ENCODE measurements at regions not wholly inside any gene's neighbourhood (a gene's known extent, or its start where the extent isn't known, plus 50 kb on each side); places are given as distances from the start of the nearest gene placed in this dataset.
A peak's percentile ranks its signal among the peaks of the same experiment; 100 is the strongest.

DNA sequence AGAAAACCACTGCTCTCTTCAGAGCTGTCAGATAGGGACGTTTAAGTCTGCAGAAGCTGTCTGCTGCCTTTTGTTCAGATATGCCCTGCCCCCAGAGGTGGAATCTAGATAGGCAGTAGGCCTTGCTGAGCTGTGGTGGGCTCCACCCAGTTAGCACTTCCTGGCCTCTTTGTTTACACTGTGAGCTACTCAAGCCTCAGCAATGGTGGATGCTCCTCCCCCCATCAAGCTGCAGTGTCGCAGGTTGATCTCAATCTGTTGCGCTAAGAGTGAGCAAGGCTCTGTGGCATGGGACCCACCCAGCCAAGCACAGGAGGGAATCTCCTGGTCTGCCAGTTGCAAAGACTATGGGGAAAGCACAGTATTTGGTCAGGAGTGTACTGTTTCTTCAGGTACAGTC, 59.2 kb upstream of the ZNF641 start:
- DNase-seq (ENCODE audit: low read depth), result peak; percentile 2

DNA sequence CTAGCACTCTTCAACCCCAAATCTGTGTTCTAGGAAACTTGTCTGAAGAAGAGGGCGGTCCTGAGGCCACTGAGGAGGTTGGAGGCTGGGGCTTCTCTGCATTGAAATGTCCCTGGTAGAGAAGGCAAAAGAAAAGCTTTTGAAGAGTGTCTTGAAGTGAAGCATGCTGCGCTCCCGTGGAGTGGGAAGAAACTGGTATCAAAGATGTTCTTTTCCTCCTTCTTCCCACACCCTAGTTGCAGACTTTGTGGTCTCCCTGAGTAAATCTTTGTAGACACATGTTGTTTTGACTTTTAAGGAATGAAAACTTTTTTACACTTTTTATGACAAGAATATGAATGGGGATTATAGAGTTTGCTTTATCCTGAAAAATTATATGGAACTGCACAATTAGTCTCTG, 59.0 kb upstream of the ANP32D start:
- no peak for DNase-seq (ENCODE audit: low read depth)

DNA sequence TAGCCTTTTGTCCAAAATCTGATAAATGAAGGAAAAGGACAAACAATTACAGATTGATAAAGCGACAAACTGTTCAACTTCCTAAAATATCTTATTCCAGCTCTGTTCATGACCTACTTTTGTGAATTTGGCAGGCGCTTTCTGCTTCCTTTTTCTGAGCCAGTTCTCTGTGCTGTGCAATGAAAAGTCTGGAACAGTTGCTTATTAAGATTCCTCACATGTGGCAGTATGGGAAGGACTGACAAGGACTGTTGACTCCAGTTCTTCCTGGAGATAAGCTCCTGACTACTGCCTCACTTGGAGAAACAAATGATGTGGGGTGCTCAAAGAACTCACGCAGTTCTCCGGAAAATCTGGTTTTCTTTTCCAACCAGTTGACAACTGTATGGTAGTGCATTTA, 58.3 kb upstream of the ANP32D start:
- DNase-seq (ENCODE audit: low read depth), result no peak

DNA sequence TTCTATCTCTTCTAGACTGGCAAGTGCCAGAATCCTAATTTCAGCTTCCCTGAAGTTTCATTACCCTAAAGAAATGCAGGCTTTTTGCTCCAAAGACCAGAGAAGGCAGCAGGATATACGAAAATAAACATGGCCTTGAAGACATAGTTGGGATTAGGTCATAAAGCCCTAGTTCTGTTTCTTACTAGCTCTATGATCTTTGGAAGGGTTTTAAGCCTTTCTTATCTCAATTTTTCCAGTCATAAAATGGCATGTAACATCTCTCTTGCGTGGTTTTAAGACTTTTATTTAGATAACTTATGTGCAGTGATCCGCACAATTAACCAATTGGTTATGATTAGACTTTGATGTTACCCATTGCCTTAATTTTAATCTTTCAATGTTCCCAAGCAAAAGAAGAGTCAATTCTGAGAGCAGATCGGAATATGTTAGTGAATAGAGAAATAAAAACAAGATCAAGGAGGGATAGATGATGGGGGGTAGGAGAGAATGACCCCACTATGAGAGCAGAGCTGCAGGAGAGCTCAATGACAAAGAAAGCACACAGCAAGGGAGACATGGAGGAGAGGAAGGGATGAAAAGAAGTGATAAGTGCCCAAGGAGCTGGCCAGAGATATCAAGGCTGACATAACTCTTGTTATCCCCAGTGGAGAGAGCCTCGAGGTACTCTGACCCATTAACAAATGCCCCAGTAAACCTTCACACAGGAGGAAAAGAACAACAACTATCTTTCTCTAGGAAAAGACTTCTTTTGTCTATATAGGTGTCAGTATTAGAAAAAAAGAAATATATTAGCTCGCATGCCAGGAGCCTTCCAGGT, 53.0 kb upstream of the ANP32D start:
- no peak for DNase-seq (ENCODE audit: low read depth)

DNA sequence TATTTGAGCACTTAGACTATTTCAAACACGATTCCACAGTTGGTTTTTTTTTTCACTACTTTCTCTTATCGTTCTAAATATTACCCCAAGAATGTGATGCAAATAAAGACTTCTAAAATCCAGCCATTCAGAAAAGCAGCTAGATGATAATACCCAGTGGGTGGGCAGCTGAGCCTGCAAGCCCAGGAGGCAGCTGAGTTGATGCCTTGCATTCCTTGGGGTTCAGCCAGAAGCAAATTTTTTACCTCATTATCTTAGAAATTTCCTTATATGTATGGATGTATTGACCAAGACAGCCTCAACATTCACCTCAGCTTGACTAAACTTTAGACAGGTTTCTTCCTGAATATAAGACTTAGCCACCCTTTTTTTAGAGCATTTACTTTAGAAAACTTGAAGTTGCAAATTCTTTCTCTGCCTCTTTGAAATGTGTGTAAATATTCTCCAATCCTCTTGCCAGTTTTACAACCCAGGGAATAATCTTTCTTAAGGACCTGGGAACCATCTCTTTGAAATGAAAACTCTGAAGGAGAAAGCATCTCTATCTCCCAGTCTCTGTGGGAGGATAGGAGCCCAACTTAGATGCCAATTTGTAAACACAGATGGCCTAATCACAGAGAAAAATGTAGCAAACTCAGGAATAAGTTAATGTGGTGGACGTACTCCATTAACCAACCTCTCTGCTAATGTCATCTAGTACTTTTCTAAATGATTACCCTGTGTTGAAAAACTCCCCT, 52.2 kb upstream of the ANP32D start:
- DNase-seq (ENCODE audit: low read depth), result no peak

DNA sequence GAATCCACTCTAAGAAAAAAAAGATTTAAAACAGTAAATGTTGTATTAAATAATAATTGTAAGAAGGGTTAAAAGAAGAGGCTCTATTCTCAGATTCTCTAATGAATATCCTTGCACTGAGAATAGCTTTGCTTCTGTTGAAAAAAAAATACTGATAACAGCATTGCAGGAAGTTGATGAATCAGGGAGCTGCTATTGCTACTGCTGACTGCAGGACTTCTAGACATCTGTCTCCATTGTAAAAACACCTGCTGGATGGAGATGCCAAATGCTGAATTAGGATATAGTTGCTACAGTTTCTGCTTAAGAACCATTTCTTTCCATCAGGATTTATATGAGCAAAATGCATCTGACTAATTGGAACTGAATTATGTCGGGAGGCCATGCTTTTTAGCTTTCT, 50.3 kb upstream of the ANP32D start:
- DNase-seq (ENCODE audit: low read depth), result no peak
